ENCODE measurements at regions not wholly inside any gene's neighbourhood (a gene's known extent, or its start where the extent isn't known, plus 50 kb on each side); places are given as distances from the start of the nearest gene placed in this dataset.

DNA sequence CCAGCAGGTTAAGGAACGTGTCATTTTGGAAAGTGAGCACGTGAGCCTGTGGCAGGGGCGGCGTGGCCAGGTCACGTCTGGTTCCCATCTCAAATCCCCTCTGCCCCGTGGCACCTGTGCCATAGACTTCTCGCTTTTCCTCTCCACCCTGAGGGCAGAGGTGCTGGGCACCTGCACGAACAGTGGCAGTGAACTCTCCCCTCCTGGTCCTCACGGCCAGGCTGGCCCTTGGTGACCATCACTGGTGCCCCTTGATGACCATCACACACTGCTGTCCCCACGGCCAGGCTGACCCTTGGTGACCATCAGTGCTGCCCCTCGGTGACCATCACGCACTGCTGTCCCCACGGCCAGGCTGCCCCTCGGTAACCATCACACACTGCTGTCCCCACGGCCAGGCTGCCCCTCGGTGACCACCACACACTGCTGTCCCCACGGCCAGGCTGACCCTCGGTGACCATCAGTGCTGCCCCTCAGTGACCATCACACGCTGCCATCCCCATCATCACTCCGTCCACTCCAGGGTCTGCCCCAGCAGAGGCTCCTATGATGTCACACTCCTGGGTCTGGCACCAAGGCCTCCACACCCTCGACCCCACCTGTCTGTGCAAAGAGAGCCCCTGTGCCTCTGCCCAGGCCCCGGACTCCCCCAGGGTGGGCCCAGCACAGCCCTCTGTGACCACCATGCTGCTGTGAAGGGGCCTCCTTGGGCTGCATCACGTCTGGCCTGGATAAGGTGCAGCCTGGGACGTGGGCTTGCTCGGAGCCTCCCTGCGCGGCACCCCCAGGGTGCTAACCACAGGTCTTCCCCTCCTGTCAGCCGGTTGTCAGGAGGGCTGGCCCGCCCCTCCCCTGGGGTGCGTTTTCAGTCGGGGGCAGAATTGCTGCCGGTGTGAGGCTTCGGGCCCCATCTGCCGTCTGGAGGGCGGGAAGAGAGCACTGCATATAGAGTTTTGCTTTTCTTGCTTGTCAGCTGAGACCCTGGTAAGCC lies 738.6 kb downstream of the BRD1 start:
- H3K4me3 ChIP-seq (ENCODE audit: control insufficient read depth, low read depth, low read length), result no peak overlapping the region
- TF ChIP-seq, protein P1, sequence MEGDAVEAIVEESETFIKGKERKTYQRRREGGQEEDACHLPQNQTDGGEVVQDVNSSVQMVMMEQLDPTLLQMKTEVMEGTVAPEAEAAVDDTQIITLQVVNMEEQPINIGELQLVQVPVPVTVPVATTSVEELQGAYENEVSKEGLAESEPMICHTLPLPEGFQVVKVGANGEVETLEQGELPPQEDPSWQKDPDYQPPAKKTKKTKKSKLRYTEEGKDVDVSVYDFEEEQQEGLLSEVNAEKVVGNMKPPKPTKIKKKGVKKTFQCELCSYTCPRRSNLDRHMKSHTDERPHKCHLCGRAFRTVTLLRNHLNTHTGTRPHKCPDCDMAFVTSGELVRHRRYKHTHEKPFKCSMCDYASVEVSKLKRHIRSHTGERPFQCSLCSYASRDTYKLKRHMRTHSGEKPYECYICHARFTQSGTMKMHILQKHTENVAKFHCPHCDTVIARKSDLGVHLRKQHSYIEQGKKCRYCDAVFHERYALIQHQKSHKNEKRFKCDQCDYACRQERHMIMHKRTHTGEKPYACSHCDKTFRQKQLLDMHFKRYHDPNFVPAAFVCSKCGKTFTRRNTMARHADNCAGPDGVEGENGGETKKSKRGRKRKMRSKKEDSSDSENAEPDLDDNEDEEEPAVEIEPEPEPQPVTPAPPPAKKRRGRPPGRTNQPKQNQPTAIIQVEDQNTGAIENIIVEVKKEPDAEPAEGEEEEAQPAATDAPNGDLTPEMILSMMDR (IDR thresholded peaks at IDR 0.05; ENCODE audit: control insufficient read depth, insufficient read depth, low read depth, low read length, missing control alignments), result no peak
- DNase-seq (ENCODE audit: low read depth), result no peak

DNA sequence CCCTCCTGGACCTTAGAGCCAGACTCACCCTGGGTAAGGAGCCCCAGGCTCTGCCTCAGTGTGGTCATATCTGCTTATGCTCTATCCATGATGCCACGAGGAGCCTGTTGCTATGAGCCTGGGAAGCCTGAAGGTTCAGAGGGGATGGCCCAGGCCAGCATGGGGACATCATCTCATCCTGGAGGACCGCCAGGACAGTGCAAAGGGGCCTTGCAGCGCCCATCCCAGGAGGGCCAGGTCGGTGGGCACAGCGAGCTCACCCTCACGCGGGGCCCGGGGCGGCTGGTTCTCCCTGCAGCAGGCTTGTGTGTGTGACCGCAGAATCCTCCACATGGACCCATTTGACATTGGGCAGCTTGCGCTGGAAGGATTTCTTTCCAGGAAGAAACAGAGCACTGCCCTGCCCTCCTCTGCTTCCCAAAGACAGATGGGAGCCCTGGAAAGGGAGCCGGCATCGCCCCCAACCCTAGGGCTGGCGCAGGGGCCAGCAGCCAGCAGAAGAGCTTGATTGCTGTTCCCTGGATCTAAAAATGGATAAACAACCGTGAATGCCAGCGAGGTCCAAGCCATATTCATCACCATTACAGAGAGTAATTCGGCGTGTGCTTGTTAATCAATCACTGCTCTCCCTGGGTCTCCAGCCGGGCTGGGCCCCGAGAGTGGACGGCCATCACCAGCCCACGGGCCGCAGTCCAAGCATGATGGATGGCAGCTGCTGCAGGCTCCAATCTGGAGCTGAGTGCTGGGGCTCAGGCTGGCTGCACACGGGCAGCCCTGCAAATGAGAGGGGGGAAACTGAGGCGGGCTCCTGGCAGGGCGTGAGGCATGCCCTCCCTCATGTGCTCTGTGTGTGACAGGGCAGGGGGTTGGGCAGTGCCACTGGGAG lies 739.7 kb downstream of the BRD1 start:
- TF ChIP-seq, protein P1 (IDR thresholded peaks at IDR 0.05; ENCODE audit: control insufficient read depth, insufficient read depth, low read depth, low read length, missing control alignments), result no peak
- no peak for DNase-seq (ENCODE audit: low read depth)
- H3K4me3 ChIP-seq (ENCODE audit: control insufficient read depth, low read depth, low read length), result no peak overlapping the region

DNA sequence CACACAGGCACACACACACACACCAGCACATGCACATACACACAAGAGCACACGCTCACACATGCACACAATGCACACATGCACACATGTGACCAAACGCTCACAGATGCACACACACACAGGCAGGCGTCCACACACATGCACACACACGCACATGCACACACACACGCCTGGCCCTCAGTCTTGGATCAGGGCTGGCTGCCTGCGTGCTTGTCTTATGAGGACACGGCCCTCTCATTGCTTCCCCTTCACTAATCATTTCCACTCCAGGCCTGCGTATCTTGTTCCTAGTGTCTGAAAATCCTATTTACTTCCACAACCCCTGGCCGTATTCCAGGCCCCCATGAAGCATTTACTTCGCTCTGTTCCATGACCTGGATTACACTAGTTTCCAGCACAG lies 740.5 kb downstream of the BRD1 start:
- no peak for DNase-seq (ENCODE audit: low read depth)
- TF ChIP-seq, protein P1 (IDR thresholded peaks at IDR 0.05; ENCODE audit: control insufficient read depth, insufficient read depth, low read depth, low read length, missing control alignments), result no peak
- H3K4me3 ChIP-seq (ENCODE audit: control insufficient read depth, low read depth, low read length), result no peak overlapping the region

DNA sequence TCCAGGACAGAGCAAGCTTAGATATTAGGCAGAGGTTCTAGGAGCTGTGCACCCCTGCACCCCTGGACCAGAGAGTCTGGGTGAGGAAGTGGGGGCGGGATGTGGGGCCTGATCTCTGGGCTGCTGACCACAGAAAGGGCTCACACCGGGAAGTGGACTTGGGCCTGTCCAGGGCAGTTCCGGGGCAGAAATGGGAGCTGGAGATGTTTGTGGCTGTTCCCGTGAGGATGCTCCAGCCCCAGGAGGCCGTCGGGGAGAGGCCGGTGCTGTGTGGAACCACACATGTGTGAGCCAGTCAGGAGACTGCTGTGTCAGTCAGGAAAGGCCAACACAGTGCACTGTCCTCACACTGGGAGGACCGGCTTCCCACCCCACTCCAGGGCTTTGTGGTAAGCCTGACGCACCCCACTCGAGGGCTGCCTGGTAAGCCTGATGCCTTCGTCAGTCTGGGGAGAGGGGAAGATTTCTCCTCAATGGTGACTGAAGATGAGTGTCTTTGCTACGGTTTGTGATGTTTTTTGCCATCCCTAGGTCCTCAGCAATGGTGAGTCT lies 741.0 kb downstream of the BRD1 start:
- TF ChIP-seq, protein P1 (IDR thresholded peaks at IDR 0.05; ENCODE audit: control insufficient read depth, insufficient read depth, low read depth, low read length, missing control alignments), result no peak
- no peak overlapping the region for H3K4me3 ChIP-seq (ENCODE audit: control insufficient read depth, low read depth, low read length)
- DNase-seq (ENCODE audit: low read depth), result no peak

DNA sequence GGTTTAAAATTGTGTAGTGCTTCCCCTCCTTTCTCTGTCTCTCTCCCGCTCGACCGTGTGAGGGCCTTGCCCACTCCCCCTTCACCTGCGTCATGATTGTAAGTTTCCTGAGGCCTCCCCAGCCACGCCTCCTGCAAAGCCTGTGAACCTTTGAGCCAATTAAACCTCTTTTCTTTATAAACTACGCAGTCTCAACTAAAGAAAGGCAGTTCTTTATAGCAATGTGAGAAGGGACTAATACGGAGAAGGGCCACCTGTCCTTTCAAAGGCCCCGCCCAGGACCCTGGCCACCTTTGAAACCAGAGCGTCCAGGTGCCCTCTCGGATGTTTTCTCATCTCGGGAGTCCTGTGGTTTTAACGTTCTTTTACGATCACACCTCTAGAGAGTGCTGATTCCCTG lies 741.5 kb downstream of the BRD1 start:
- no peak overlapping the region for H3K4me3 ChIP-seq (ENCODE audit: control insufficient read depth, low read depth, low read length)
- TF ChIP-seq, protein P1 (IDR thresholded peaks at IDR 0.05; ENCODE audit: control insufficient read depth, insufficient read depth, low read depth, low read length, missing control alignments), result no peak
- DNase-seq (ENCODE audit: low read depth), result no peak

DNA sequence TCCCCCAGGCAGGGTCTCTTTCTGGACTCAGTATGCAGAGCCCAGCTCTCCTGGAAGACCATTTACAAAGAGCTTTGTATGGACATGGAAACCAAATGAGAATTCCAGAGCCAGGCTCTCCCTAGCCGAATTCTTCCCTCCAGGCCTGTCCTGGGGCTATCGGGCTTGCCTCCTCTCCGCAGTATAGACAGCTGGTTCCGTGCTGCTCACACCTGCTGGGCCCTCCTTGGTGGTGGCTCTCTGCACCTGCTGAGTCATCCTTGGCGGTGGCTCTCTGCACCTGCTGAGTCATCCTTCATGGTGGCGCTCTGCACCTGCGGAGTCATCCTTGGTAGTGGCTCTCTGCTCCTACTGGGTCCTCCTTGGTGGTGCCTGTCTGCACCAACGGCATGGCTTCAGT lies 743.5 kb downstream of the BRD1 start:
- TF ChIP-seq, protein P1 (IDR thresholded peaks at IDR 0.05; ENCODE audit: control insufficient read depth, insufficient read depth, low read depth, low read length, missing control alignments), result no peak
- DNase-seq (ENCODE audit: low read depth), result no peak
- H3K4me3 ChIP-seq (ENCODE audit: control insufficient read depth, low read depth, low read length), result no peak overlapping the region

All from AG09309 (cell line).